ENCODE measurements at regions not wholly inside any gene's neighbourhood (a gene's known extent, or its start where the extent isn't known, plus 50 kb on each side); places are given as distances from the start of the nearest gene placed in this dataset.

DNA sequence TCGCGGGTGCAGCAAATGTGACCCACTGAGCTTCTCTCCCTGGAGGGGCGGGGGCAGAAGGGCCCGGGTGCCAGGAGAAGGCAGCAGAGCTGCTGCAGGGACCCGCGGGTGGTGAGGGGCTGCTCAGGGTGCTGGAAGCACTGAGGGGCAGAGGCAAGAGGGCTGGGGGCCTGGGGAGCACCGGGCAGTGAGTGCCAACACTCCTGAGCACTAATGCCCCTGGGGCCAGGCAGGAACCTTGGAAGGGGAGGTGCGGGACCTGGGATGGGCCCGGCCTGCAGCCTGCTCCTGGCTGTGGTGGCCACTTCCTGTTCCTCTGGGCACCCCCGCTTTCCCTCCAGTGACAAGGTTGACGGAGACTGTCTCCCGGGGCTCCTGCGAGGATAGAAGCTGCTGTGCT, 66.5 kb upstream of the ADRA2C start:
- TF ChIP-seq EP300 (IDR thresholded peaks at IDR 0.05) (no peak), POLR2A (IDR thresholded peaks at IDR 0.05) (no peak)
- TF ChIP-seq, protein P1, sequence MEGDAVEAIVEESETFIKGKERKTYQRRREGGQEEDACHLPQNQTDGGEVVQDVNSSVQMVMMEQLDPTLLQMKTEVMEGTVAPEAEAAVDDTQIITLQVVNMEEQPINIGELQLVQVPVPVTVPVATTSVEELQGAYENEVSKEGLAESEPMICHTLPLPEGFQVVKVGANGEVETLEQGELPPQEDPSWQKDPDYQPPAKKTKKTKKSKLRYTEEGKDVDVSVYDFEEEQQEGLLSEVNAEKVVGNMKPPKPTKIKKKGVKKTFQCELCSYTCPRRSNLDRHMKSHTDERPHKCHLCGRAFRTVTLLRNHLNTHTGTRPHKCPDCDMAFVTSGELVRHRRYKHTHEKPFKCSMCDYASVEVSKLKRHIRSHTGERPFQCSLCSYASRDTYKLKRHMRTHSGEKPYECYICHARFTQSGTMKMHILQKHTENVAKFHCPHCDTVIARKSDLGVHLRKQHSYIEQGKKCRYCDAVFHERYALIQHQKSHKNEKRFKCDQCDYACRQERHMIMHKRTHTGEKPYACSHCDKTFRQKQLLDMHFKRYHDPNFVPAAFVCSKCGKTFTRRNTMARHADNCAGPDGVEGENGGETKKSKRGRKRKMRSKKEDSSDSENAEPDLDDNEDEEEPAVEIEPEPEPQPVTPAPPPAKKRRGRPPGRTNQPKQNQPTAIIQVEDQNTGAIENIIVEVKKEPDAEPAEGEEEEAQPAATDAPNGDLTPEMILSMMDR (IDR thresholded peaks at IDR 0.05) = no peak
- Histone ChIP-seq H3K4me3 (no peak overlapping the region), H3K27me3 (no peaks in the 10 kb centered on the region), H3K4me1 (ENCODE audit: insufficient read depth) (no peaks in the 10 kb centered on the region), H3K27ac (no peak overlapping the region), H3K9me3 (no peaks in the 10 kb centered on the region), H3K36me3 (no peaks in the 10 kb centered on the region)
- WGBS, 3 donors = 76 to 79% (median 77%) methylated on average over 13 of the region's 13 CpGs
- peak in 2 of 5 donors; percentile 3 to 17 for DNase-seq
- intact Hi-C loops (cut with DNase I) = no loop called here

DNA sequence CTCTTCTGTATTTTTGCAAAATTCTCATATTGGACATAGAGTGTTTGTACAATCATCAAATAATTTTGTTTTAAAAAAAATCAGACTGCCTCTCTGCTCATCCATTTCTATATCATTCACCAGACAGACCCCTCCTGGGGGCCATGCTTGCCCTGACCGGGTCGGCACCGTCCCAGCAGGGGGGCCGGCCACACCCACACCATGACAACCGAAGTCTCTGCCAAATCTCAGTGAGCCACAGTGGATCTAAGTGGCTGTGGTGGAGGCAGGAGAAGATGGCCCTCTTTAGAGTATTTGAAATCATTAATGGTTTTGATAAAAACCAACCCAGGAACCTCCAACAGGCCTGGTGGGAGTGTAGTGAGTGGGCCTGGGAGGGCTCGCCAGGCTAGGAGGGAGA, 66.9 kb upstream of the ADRA2C start:
- TF ChIP-seq EP300 (IDR thresholded peaks at IDR 0.05) (no peak), POLR2A (IDR thresholded peaks at IDR 0.05) (no peak)
- TF ChIP-seq, protein P1 (IDR thresholded peaks at IDR 0.05) = no peak
- H3K4me1 ChIP-seq (ENCODE audit: insufficient read depth) = no peaks in the 10 kb centered on the region
- DNase-seq = peak in 2 of 5 donors; percentile 0 to 9
- 68 to 78% (median 78%) methylated on average over 6 of the region's 6 CpGs for WGBS, 3 donors
- intact Hi-C loops (cut with DNase I) = no loop called here
- no peaks in the 10 kb centered on the region for H3K27me3 ChIP-seq
- H3K4me3 ChIP-seq = no peak overlapping the region
- H3K36me3 ChIP-seq = no peaks in the 10 kb centered on the region
- H3K27ac ChIP-seq = no peak overlapping the region
- no peaks in the 10 kb centered on the region for H3K9me3 ChIP-seq

DNA sequence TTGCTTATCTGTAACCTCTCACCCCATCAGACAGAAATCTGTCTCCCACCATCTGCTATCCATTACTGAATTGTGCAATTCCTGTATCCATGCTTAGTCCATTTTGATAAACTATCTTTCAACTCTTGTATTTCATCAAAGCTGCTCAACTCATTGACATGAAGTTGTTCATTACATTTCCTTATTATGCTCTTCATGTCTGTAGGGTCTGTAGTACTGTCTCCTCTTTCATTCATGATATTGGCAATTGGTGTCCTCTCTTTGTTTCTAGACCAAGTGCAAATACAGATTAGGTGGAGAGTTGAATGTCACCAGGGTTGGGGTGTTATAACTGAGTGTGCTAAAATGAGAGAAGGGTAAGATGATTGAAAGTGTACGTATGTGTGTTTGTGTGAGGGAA, 69.2 kb upstream of the ADRA2C start:
- intact Hi-C loops (cut with DNase I) = no loop called here
- DNase-seq = no peak
- Histone ChIP-seq H3K4me3 (no peak overlapping the region), H3K27me3 (no peaks in the 10 kb centered on the region), H3K27ac (no peak overlapping the region), H3K9me3 (no peaks in the 10 kb centered on the region), H3K36me3 (no peaks in the 10 kb centered on the region), H3K4me1 (ENCODE audit: insufficient read depth) (no peaks in the 10 kb centered on the region)
- TF ChIP-seq EP300 (IDR thresholded peaks at IDR 0.05) = no peak
- TF ChIP-seq, protein P1 (IDR thresholded peaks at IDR 0.05) = no peak
- TF ChIP-seq POLR2A (IDR thresholded peaks at IDR 0.05) = no peak
- WGBS, 3 donors = 94 to 98% (median 97%) methylated on average over 1 of the region's 1 CpG

DNA sequence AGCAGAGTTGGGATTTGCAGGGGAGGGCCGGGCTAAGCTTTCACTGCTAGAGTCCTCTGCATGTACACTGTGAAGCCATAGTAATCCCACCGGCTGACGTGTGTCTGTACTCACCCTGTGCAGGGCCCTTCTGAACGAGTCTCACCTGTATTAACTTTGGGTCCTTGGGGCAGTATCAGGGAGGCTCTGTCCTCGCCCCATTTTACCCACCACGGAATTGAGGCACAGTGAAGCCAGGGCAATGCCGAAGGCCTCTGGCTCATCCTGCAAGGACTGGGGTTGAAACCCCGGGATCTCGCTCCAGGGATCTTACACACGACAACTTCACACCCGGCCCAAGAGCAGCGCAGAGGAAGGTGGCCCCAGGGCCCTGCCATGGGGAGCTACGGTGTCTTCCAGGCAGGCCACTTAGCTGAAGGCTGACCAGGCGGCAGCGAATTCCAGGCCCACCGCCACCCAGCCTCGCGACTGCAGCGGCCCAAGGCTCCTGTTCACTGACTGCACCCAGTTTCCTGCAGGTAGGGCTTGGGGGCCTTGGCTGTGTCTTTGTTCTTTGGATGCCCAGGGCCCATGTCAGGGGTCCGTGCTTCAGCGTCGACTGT, 75.5 kb upstream of the ADRA2C start:
- TF ChIP-seq, protein P1 (IDR thresholded peaks at IDR 0.05) = no peak
- no peak for TF ChIP-seq POLR2A (IDR thresholded peaks at IDR 0.05)
- TF ChIP-seq EP300 (IDR thresholded peaks at IDR 0.05) = no peak
- Histone ChIP-seq H3K9me3 (no peaks in the 10 kb centered on the region), H3K27ac (no peak overlapping the region), H3K4me1 (ENCODE audit: insufficient read depth) (no peaks in the 10 kb centered on the region), H3K27me3 (no peaks in the 10 kb centered on the region), H3K36me3 (no peaks in the 10 kb centered on the region), H3K4me3 (no peak overlapping the region)
- peak in 1 of 5 donors; percentile 1 for DNase-seq
- 81 to 89% (median 84%) methylated on average over 22 of the region's 22 CpGs for WGBS, 3 donors
- intact Hi-C loops (cut with DNase I) = no loop called here

Data from ovary (tissue), 7 donors.